Large intestine (tissue), 3 donors: ENCODE measurements at regions not wholly inside any gene's neighbourhood (a gene's known extent, or its start where the extent isn't known, plus 50 kb on each side); places are given as distances from the start of the nearest gene placed in this dataset.

Experiments
- DNase-seq, 2 donors: peaks; one replicate each; pipeline versions ENCODE4 v3.0.0 to v3.0.0-alpha.2; 2013
- H3K27ac ChIP-seq: one replicate; pipeline ENCODE4 v1.5.1; 2013; ENCODE audit warnings: low read length
- H3K27me3 ChIP-seq: 2 replicates; pipeline ENCODE4 v1.6.1; 2013; ENCODE audit warnings: low read length; ENCODE audit not compliant: control insufficient read depth, insufficient read depth
- H3K36me3 ChIP-seq: 2 replicates; pipeline ENCODE4 v1.6.1; 2013; ENCODE audit warnings: low read length; ENCODE audit not compliant: control insufficient read depth, insufficient read depth
- H3K4me1 ChIP-seq: one replicate; pipeline ENCODE4 v1.6.1; 2013; ENCODE audit warnings: low read length; ENCODE audit not compliant: control insufficient read depth, insufficient read depth
- H3K4me3 ChIP-seq: one replicate; pipeline ENCODE4 v1.5.1; 2013; ENCODE audit warnings: low read length
- H3K9me3 ChIP-seq: one replicate; pipeline ENCODE4 v1.6.1; 2013; ENCODE audit warnings: mild to moderate bottlenecking, low read depth, low read length, moderate library complexity; ENCODE audit not compliant: control insufficient read depth
- WGBS: methylation state at CpG from one replicate; pipeline ENCODE4 v1.1.5; 2013; ENCODE audit warnings: low lambda C conversion rate; ENCODE audit not compliant: insufficient coverage; 5-methylcytosine and 5-hydroxymethylcytosine counted together

GRCh38 chr3:34179716-34180115 is 381.3 kb downstream of the PDCD6IP start:
- Histone ChIP-seq H3K4me1 (peaks cover 5% of the 10 kb centered on the region), H3K9me3 (no peaks in the 10 kb centered on the region)

DNA sequence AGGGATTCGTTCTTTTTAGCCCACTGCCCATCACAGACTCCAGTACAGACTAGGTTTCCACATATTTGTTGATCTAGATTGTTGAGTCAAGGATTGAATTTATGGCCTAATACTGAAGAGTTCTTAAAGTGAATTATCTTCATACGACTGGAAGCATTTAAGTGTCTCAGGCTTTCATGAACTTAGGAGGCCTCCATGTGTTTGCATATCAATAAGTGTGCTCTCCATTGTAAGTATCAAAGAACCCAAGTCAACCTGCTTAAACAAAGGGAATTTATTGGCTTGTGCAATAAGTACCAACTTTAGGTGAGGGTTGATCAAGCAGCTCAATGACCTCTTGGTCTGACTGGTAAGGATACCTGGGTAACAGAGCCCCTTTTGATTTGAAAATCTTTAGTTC is 382.1 kb downstream of the PDCD6IP start:
- Histone ChIP-seq H3K9me3 (no peaks in the 10 kb centered on the region), H3K36me3 (no peaks in the 10 kb centered on the region), H3K27ac (no peak overlapping the region), H3K4me3 (no peak overlapping the region), H3K4me1 (peaks cover under 1% of the 10 kb centered on the region), H3K27me3 (no peaks in the 10 kb centered on the region)
- no CpG with 5 or more reads among the region's 2 CpGs for WGBS
- DNase-seq: no peak

More at GRCh38 chr3:34179716-34180115, 381.3 kb downstream of the PDCD6IP start:
- DNase-seq: no peak
- Histone ChIP-seq H3K27me3 (no peaks in the 10 kb centered on the region), H3K27ac (no peak overlapping the region), H3K36me3 (no peaks in the 10 kb centered on the region), H3K4me3 (no peak overlapping the region)

GRCh38 chr3:34183114-34183513 is 384.7 kb downstream of the PDCD6IP start:
- H3K27ac ChIP-seq: peak overlapping the region; percentile 47
- peak in 1 of 2 donors; percentile 49 for DNase-seq
- H3K4me3 ChIP-seq: no peak overlapping the region
- WGBS: 13% methylated on average over 1 of the region's 2 CpGs
- H3K4me1 ChIP-seq: peaks cover 10% of the 10 kb centered on the region
- no peaks in the 10 kb centered on the region for H3K9me3 ChIP-seq
- H3K27me3 ChIP-seq: no peaks in the 10 kb centered on the region
- no peaks in the 10 kb centered on the region for H3K36me3 ChIP-seq

DNA sequence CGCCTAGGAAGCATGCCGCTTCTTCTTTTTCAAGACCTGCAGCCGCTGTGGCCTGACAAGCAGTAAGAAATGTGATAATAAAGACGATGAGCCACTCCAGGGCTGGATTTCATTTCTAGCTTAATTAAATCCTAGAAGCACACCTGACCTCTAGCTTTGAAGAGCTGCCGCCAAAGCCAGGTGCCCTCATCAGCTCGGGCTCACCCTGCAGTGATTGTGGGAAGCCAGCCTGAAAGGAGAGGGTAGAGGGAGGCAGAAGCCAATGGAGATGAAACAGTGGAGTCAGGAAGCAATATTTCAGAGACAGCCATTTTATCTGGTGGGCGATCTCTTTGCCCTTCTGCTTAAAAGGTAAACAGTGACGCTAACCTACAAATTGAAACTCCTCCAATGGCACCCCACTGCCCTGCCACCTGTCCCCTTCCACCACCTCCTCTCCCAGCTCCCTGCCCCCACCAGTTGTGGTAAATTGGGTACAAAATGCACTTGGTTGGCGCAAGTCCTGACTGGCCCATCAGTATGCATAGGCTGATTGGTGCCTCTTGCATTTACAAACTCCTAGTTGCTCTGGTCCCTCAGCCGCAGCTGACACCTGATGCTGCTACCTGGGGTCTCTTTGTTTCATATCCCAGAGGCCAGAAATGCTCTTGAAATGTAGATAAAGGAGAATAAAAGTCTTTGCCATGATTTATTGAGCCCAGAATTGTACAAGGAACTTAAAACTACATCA is 385.3 kb downstream of the PDCD6IP start:
- H3K4me3 ChIP-seq: no peak overlapping the region
- peak in 1 of 2 donors; percentile 39 for DNase-seq
- no peaks in the 10 kb centered on the region for H3K27me3 ChIP-seq
- H3K27ac ChIP-seq: peak overlapping the region; percentile 47
- peaks cover 10% of the 10 kb centered on the region for H3K4me1 ChIP-seq
- no CpG with 5 or more reads among the region's 10 CpGs for WGBS
- no peaks in the 10 kb centered on the region for H3K36me3 ChIP-seq
- H3K9me3 ChIP-seq: no peaks in the 10 kb centered on the region

DNA sequence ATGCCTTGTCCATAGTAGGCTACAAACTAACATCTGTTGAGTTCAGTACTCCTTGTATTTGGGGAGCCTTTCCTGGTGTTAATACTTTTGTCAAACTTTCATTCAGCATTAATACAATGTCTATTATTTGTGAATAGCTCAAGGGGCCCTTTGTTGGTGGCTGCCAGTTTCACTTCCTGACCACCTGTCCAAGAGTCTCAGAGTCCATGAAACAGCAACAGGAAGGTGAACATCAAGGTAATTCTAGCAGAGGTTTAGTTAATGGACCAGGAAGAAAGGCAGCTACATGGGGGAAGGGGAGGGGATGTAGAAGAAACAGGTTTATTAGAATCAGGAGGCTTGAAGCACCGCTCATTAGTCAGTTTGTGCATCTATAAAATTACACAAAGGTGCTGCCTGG is 386.9 kb downstream of the PDCD6IP start:
- no peaks in the 10 kb centered on the region for H3K9me3 ChIP-seq
- H3K4me1 ChIP-seq: peaks cover 10% of the 10 kb centered on the region
- peak; percentile 27 to 71 for DNase-seq
- H3K4me3 ChIP-seq: no peak overlapping the region
- WGBS: no CpG with 5 or more reads among the region's 1 CpG
- no peaks in the 10 kb centered on the region for H3K27me3 ChIP-seq
- H3K36me3 ChIP-seq: no peaks in the 10 kb centered on the region
- no peak overlapping the region for H3K27ac ChIP-seq

GRCh38 chr3:34189133-34189532 is 390.7 kb downstream of the PDCD6IP start:
- no peak for DNase-seq
- WGBS: 100% methylated on average over 2 of the region's 7 CpGs
- Histone ChIP-seq H3K36me3 (no peaks in the 10 kb centered on the region), H3K27ac (no peak overlapping the region), H3K9me3 (no peaks in the 10 kb centered on the region), H3K27me3 (no peaks in the 10 kb centered on the region), H3K4me3 (no peak overlapping the region), H3K4me1 (peaks cover 14% of the 10 kb centered on the region)

- no peaks in the 10 kb centered on the region for H3K36me3 ChIP-seq
- H3K9me3 ChIP-seq: no peaks in the 10 kb centered on the region
- no peak overlapping the region for H3K27ac ChIP-seq
- 100% methylated on average over 2 of the region's 2 CpGs for WGBS
- H3K27me3 ChIP-seq: no peaks in the 10 kb centered on the region
- peaks cover 5% of the 10 kb centered on the region for H3K4me1 ChIP-seq
- DNase-seq: no peak
- no peak overlapping the region for H3K4me3 ChIP-seq
These were observed 398.5 kb downstream of the PDCD6IP start for GRCh38 chr3:34196914-34197313.

DNA sequence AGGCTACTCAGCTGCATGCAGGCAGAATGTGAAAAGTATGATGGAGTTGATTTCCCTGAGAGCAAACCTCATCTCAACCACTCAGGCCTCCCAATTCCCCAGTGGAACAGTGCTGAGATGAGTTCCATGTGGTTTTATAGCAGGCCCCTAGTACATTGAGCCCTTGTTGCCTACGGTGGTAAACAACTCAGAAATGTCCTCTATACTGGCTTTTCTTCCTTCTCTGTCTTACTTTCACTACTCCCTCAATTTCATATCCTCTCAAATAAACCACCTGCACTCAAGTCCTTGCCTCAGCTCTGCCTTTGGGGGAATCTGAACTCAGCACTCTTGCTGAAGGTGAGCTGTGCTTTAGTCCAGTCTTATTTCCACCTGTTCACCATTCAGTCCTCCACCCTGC is 399.9 kb downstream of the PDCD6IP start:
- WGBS: no CpG with 5 or more reads among the region's 1 CpG
- no peaks in the 10 kb centered on the region for H3K36me3 ChIP-seq
- no peaks in the 10 kb centered on the region for H3K27me3 ChIP-seq
- peaks cover 5% of the 10 kb centered on the region for H3K4me1 ChIP-seq
- H3K27ac ChIP-seq: no peak overlapping the region
- H3K9me3 ChIP-seq: no peaks in the 10 kb centered on the region
- H3K4me3 ChIP-seq: no peak overlapping the region
- no peak for DNase-seq

- DNase-seq: no peak
- Histone ChIP-seq H3K4me1 (no peaks in the 10 kb centered on the region), H3K4me3 (no peak overlapping the region), H3K9me3 (no peaks in the 10 kb centered on the region), H3K27ac (no peak overlapping the region), H3K27me3 (no peaks in the 10 kb centered on the region), H3K36me3 (no peaks in the 10 kb centered on the region)
- no CpG with 5 or more reads among the region's 1 CpG for WGBS
These were observed 402.1 kb downstream of the PDCD6IP start for GRCh38 chr3:34200576-34200975.

DNA sequence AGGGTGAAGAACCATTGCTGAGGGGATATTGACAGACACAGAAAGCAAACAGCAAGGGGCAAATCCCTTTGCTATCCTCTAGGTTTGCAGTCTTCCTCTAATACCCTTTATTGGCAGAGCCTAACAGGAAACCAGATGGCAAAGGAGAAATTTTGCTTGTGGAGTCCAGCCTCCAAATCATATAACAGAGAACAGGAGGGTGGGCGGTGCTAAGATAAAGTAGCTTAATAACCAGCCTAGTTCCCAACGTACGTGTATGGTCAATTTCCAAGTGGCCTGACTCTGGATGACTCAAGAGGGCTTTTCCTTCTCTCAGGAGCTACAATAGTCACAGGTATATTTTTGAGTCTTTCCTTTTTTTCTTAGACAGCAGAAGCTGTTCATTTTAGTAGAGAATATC is 404.5 kb downstream of the PDCD6IP start:
- no CpG with 5 or more reads among the region's 3 CpGs for WGBS
- DNase-seq: peak in 1 of 2 donors; percentile 24
- no peaks in the 10 kb centered on the region for H3K36me3 ChIP-seq
- H3K4me3 ChIP-seq: no peak overlapping the region
- no peaks in the 10 kb centered on the region for H3K27me3 ChIP-seq
- no peaks in the 10 kb centered on the region for H3K9me3 ChIP-seq
- H3K4me1 ChIP-seq: no peaks in the 10 kb centered on the region
- no peak overlapping the region for H3K27ac ChIP-seq

DNA sequence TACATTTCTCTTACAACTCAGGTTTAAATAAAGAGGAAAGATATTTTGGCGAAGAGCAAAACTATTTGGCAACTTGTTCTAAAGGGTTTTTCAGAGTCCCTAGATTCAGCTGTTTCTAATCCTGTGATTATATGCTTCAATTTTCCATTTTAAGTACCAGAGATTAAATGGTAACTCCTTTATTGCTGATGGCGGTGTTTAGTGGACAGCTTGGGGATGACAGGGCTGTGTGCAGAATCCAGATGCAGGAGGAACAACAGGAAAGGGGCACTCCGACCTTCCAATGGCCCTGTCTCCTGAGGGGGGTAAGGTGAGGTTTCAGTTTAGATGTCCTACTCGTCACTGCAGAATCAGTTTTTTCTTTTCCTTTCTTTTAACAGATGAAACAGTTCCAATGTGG is 405.0 kb downstream of the PDCD6IP start:
- WGBS: 100% methylated on average over 1 of the region's 4 CpGs
- Histone ChIP-seq H3K4me3 (no peak overlapping the region), H3K27me3 (no peaks in the 10 kb centered on the region), H3K4me1 (no peaks in the 10 kb centered on the region), H3K36me3 (no peaks in the 10 kb centered on the region), H3K27ac (no peak overlapping the region), H3K9me3 (no peaks in the 10 kb centered on the region)
- DNase-seq: no peak
